Kidney epithelial cell (primary cell): ENCODE measurements at regions not wholly inside any gene's neighbourhood (a gene's known extent, or its start where the extent isn't known, plus 50 kb on each side); places are given as distances from the start of the nearest gene placed in this dataset.

Experiments
- DNase-seq: peaks from one replicate; pipeline ENCODE4 v3.0.0-alpha.2; 2010; ENCODE audit warnings: low read depth
- H3K27me3 ChIP-seq: 2 replicates; pipeline ENCODE4 v1.6.0; 2011; ENCODE audit warnings: low read length; ENCODE audit not compliant: control insufficient read depth, insufficient read depth
- H3K36me3 ChIP-seq: 2 replicates; pipeline ENCODE4 v1.5.1; 2011; ENCODE audit warnings: low read length; ENCODE audit not compliant: control insufficient read depth, insufficient read depth
- H3K4me3 ChIP-seq: 2 replicates; pipeline ENCODE4 v1.5.1; 2011; ENCODE audit warnings: low read depth, mild to moderate bottlenecking, control low read depth, low read length
- CTCF ChIP-seq: IDR thresholded peaks from 2 replicates; pipeline ENCODE4 v1.5.1; 2011; ENCODE audit warnings: mild to moderate bottlenecking, moderate library complexity, low read length, control low read depth, inconsistent platforms; ENCODE audit not compliant: insufficient read depth, poor library complexity, severe bottlenecking

GRCh38 chr10:57716884-57717283 lies 550.8 kb downstream of the IPMK start:
- TF ChIP-seq CTCF, result peak; percentile 50
- no peak overlapping the region for H3K4me3 ChIP-seq
- H3K36me3 ChIP-seq, result no peaks in the 10 kb centered on the region
- no peaks in the 10 kb centered on the region for H3K27me3 ChIP-seq
- DNase-seq, result no peak

- Histone ChIP-seq H3K4me3 (no peak overlapping the region), H3K36me3 (no peaks in the 10 kb centered on the region), H3K27me3 (no peaks in the 10 kb centered on the region)
- no peak for TF ChIP-seq CTCF
- DNase-seq, result no peak
Measured at GRCh38 chr10:57715233-57715632, 552.5 kb downstream of the IPMK start.

- no peak overlapping the region for H3K4me3 ChIP-seq
- H3K36me3 ChIP-seq, result no peaks in the 10 kb centered on the region
- no peak for TF ChIP-seq CTCF
- DNase-seq, result no peak
- H3K27me3 ChIP-seq, result no peaks in the 10 kb centered on the region
Measured at GRCh38 chr10:57707300-57707658, 560.4 kb downstream of the IPMK start.

DNA sequence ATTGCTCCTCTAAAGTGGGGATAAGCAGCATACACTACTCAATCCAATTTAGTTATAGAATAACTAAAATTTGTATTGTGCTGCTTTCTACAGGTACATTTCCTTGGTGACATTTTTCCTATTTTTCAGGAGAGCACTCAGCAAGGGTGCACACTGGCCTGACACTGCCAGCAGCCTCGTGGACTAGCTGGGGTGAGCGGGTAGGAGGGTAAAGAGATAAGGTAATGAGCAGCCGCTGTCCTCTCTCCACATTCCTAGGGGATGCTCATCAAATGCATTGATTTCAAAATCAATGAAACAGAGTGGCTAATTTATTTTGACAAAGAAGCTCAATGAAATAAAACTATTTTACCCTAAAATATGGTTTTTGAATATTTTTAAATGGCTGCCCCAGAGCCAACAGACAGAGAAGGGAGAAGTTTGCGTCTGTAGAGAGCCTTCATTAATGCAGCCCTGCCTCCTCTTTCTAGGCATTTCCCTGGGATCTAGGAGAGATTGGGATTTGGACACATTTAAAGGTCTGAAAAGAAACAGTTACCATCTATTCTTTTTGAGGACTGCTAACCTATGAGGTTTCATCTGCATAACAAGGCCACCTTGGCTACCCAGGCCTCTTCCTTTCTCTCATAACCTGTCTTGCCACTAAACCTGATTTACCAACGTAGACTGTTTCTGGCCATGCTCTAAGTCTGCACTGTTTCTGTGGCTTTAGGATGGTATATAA lies 561.0 kb downstream of the IPMK start:
- Histone ChIP-seq H3K36me3 (no peaks in the 10 kb centered on the region), H3K4me3 (no peak overlapping the region), H3K27me3 (no peaks in the 10 kb centered on the region)
- no peak for DNase-seq
- no peak for TF ChIP-seq CTCF

GRCh38 chr10:57706016-57706415 lies 561.7 kb downstream of the IPMK start:
- no peaks in the 10 kb centered on the region for H3K27me3 ChIP-seq
- no peak for TF ChIP-seq CTCF
- no peak overlapping the region for H3K4me3 ChIP-seq
- no peak for DNase-seq
- H3K36me3 ChIP-seq, result no peaks in the 10 kb centered on the region

DNA sequence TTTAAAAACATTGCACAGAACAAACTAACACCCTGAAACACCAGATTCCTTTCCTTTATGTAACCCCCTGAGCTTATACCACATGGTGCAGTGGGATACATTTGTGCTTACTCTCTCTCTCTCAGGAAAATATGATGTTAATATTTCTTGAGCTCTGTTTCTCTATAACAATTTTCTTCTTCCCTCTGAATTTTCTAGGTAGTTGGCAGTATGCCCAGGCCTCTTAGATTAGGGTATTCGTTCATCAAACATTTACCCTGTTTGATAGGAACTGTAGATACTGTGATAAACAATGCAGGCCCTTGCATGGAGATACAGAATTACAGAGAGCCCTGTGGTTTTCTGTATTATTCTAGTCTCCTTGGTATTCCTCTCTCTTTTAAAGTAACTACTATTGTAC lies 567.8 kb downstream of the IPMK start:
- DNase-seq, result no peak
- no peaks in the 10 kb centered on the region for H3K27me3 ChIP-seq
- TF ChIP-seq CTCF, result no peak
- H3K4me3 ChIP-seq, result no peak overlapping the region
- no peaks in the 10 kb centered on the region for H3K36me3 ChIP-seq
